ENCODE measurements at regions not wholly inside any gene's neighbourhood (a gene's known extent, or its start where the extent isn't known, plus 50 kb on each side); places are given as distances from the start of the nearest gene placed in this dataset.

DNA sequence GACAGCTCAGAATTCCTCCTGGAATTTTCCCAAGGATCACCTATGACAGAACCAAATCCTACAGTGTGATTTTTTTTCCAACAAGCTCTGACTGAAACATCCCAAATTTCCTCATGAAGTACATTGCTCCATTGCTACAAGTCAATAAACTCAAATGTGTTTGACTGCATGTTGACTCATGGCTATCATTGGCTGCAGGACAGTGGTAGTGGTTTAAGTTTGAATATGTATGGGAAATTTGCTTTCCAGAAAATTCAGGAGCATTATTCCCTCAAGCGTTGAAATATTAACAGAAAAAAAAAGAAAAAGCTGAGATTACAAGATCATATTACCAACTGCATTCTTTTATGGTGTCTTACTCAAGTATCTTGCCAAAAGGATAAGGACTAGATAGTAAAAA is 402.8 kb upstream of the DSEL start:
- DNase-seq (ENCODE audit: low read depth) = no peak
- no peak overlapping the region for H3K4me3 ChIP-seq (ENCODE audit: low read depth, low read length)
- TF ChIP-seq, protein P1, sequence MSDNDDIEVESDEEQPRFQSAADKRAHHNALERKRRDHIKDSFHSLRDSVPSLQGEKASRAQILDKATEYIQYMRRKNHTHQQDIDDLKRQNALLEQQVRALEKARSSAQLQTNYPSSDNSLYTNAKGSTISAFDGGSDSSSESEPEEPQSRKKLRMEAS (IDR thresholded peaks at IDR 0.05; ENCODE audit: low read depth, low read length) = no peak
- TF ChIP-seq MYC (IDR thresholded peaks at IDR 0.05; ENCODE audit: low read depth, low read length) (no peak), POLR2A (IDR thresholded peaks at IDR 0.05; ENCODE audit: extremely low read depth, insufficient read length) (no peak)
- TF ChIP-seq, protein P2, sequence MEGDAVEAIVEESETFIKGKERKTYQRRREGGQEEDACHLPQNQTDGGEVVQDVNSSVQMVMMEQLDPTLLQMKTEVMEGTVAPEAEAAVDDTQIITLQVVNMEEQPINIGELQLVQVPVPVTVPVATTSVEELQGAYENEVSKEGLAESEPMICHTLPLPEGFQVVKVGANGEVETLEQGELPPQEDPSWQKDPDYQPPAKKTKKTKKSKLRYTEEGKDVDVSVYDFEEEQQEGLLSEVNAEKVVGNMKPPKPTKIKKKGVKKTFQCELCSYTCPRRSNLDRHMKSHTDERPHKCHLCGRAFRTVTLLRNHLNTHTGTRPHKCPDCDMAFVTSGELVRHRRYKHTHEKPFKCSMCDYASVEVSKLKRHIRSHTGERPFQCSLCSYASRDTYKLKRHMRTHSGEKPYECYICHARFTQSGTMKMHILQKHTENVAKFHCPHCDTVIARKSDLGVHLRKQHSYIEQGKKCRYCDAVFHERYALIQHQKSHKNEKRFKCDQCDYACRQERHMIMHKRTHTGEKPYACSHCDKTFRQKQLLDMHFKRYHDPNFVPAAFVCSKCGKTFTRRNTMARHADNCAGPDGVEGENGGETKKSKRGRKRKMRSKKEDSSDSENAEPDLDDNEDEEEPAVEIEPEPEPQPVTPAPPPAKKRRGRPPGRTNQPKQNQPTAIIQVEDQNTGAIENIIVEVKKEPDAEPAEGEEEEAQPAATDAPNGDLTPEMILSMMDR (IDR thresholded peaks at IDR 0.05; ENCODE audit: low read depth, low read length) = no peak

DNA sequence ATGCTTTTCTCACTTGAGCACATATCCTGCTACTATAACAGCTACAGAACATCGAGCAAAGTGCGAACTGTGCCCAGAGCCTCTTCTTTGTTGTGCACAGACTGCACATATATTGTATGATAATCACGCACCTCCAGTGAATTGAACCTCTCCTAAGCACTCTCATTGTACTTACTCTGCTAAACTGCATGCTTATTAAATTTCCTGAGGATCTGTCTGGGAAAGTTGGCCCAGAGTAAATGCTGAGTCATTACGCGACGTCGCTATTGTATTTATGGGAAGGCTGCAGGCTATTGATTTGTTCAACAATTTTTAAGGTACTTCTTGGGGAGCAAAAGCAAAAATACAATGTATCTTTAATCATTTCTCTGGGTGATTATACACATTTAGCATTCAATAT is 399.6 kb upstream of the DSEL start:
- DNase-seq (ENCODE audit: low read depth) = no peak
- TF ChIP-seq POLR2A (IDR thresholded peaks at IDR 0.05; ENCODE audit: extremely low read depth, insufficient read length) (no peak), MYC (IDR thresholded peaks at IDR 0.05; ENCODE audit: low read depth, low read length) (no peak)
- TF ChIP-seq, protein P2 (IDR thresholded peaks at IDR 0.05; ENCODE audit: low read depth, low read length) = no peak
- TF ChIP-seq, protein P1 (IDR thresholded peaks at IDR 0.05; ENCODE audit: low read depth, low read length) = no peak
- H3K4me3 ChIP-seq (ENCODE audit: low read depth, low read length) = no peak overlapping the region

DNA sequence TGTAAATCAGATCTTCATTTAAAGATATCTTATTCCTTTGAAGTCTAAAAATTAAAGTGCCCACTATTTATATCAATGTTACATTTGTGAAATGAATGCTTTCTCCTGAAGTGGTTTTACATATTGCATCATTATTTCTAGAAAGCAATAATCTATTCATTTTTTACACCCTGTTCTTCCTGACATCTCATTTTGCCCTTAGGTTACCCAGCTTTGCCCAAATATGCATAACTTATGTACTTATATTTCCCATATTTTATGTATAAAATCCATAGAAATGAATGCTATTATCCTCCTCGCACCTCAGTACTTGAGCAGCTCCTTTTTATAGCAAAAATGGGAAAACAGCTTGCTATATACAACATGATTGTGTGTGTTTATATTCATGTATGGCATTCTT is 396.5 kb upstream of the DSEL start:
- TF ChIP-seq POLR2A (IDR thresholded peaks at IDR 0.05; ENCODE audit: extremely low read depth, insufficient read length) (no peak), MYC (IDR thresholded peaks at IDR 0.05; ENCODE audit: low read depth, low read length) (no peak)
- TF ChIP-seq, protein P2 (IDR thresholded peaks at IDR 0.05; ENCODE audit: low read depth, low read length) = no peak
- TF ChIP-seq, protein P1 (IDR thresholded peaks at IDR 0.05; ENCODE audit: low read depth, low read length) = no peak
- no peak overlapping the region for H3K4me3 ChIP-seq (ENCODE audit: low read depth, low read length)
- DNase-seq (ENCODE audit: low read depth) = no peak

DNA sequence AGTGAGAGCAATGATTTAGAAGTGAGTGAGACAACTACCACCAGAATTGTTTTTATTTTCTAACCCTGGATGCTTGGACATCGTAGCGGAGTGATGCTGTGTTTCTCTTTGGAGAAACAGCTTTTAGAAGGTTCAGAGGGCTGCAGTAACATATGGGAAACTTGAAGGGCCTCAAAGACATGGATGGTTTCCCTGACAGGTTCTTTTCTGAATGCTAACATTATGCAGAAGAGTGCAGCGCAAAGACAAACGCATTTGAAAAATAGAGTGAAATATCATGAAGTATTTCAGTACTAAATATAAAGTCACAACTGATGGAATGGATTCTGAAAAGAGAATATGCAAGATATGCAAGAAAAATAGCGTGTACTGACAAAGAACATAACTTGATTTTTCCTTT is 385.1 kb upstream of the DSEL start:
- no peak overlapping the region for H3K4me3 ChIP-seq (ENCODE audit: low read depth, low read length)
- DNase-seq (ENCODE audit: low read depth) = no peak
- TF ChIP-seq POLR2A (IDR thresholded peaks at IDR 0.05; ENCODE audit: extremely low read depth, insufficient read length) (no peak), MYC (IDR thresholded peaks at IDR 0.05; ENCODE audit: low read depth, low read length) (no peak)
- TF ChIP-seq, protein P1 (IDR thresholded peaks at IDR 0.05; ENCODE audit: low read depth, low read length) = no peak
- TF ChIP-seq, protein P2 (IDR thresholded peaks at IDR 0.05; ENCODE audit: low read depth, low read length) = no peak

DNA sequence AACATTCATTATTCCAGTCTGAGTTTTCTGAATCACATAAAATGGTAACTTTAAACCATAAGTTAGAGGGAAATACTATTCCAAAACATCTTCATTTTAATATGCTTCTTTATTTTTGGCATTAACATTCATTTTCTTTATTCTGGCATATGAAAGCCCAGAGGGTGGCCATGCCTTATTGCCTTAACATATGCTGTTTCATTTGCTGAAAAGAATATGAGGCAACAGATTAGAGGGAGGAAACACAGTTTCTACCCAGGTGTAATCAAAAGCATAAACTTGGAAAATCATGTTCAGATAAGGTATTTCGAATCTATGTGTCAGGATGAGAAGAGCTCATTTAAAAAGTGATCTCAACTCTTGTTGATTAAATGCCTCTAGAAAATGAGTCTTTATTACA is 379.9 kb upstream of the DSEL start:
- H3K4me3 ChIP-seq (ENCODE audit: low read depth, low read length) = no peak overlapping the region
- DNase-seq (ENCODE audit: low read depth) = no peak
- TF ChIP-seq MYC (IDR thresholded peaks at IDR 0.05; ENCODE audit: low read depth, low read length) = no peak

DNA sequence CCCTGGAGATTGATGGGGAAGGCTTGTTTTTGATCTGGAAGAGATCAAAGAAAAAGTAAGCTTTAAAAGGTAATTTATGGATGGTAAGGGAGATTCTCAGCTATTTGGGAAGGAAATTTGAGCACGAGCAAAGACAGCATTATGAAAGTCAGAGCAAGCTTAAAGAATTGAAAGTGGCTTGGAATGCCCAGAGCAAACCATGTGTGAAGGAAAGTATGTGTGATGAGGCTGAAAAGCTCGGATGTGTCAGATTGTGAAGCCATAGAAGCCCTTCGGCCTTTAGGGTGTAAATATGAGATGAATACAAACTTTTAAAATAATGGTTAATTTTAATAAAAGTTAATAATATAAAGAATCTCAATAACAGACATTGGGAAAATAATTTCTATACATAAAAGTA is 377.4 kb upstream of the DSEL start:
- DNase-seq (ENCODE audit: low read depth) = no peak
- H3K4me3 ChIP-seq (ENCODE audit: low read depth, low read length) = no peak overlapping the region
- no peak for TF ChIP-seq POLR2A (IDR thresholded peaks at IDR 0.05; ENCODE audit: extremely low read depth, insufficient read length)
- TF ChIP-seq, protein P1 (IDR thresholded peaks at IDR 0.05; ENCODE audit: low read depth, low read length) = no peak
- TF ChIP-seq, protein P2 (IDR thresholded peaks at IDR 0.05; ENCODE audit: low read depth, low read length) = no peak
